GM21786 (cell line): ENCODE measurements at regions not wholly inside any gene's neighbourhood (a gene's known extent, or its start where the extent isn't known, plus 50 kb on each side); places are given as distances from the start of the nearest gene placed in this dataset.
"Not testable (repeated sequence)": the region's sequence is repeated elsewhere in the genome, so short reads cannot be mapped to it uniquely, and the experiment has no call there.

Source experiments
- ATAC-seq: cut with Tn5 transposase; IDR thresholded peaks from one replicate; pipeline ENCODE4 v1.9.1; 2021; ENCODE audit not compliant: unreplicated experiment

- ATAC-seq: no peak
Measured at GRCh38 chr5:99617335-99617734, 688.5 kb upstream of the CHD1 start.

- no peak for ATAC-seq
Measured at GRCh38 chr5:99614888-99615287, 686.1 kb upstream of the CHD1 start.

- ATAC-seq: no peak
Measured at GRCh38 chr5:99607124-99607523, 678.3 kb upstream of the CHD1 start.

GRCh38 chr5:99605904-99606303, 677.1 kb upstream of the CHD1 start:
- no peak for ATAC-seq

GRCh38 chr5:99600952-99601351, 672.1 kb upstream of the CHD1 start:
- ATAC-seq: no peak

- no peak for ATAC-seq
Measured at GRCh38 chr5:99590806-99591205, 662.0 kb upstream of the CHD1 start.

- no peak for ATAC-seq
Measured at GRCh38 chr5:99589424-99589823, 660.6 kb upstream of the CHD1 start.

GRCh38 chr5:99587983-99588382, 659.2 kb upstream of the CHD1 start:
- peak; percentile 80 for ATAC-seq

GRCh38 chr5:99586878-99587277, 658.1 kb upstream of the CHD1 start:
- ATAC-seq: no peak

- ATAC-seq: not testable (repeated sequence)
Measured at GRCh38 chr5:99581204-99581603, 652.4 kb upstream of the CHD1 start.

- ATAC-seq: not testable (repeated sequence)
Measured at GRCh38 chr5:99562937-99563627, 634.3 kb upstream of the CHD1 start.

GRCh38 chr5:99553211-99553810, 624.5 kb upstream of the CHD1 start:
- no peak for ATAC-seq

- no peak for ATAC-seq
Measured at GRCh38 chr5:99544356-99544755, 615.5 kb upstream of the CHD1 start.

- no peak for ATAC-seq
Measured at GRCh38 chr5:99543841-99544240, 615.0 kb upstream of the CHD1 start.

GRCh38 chr5:99534241-99534640, 605.4 kb upstream of the CHD1 start:
- not testable (repeated sequence) for ATAC-seq

GRCh38 chr5:99521666-99522065, 592.9 kb upstream of the CHD1 start:
- ATAC-seq: not testable (repeated sequence)

- ATAC-seq: not testable (repeated sequence)
Measured at GRCh38 chr5:99515864-99516490, 587.2 kb upstream of the CHD1 start.

- not testable (repeated sequence) for ATAC-seq
Measured at GRCh38 chr5:99510237-99510866, 581.5 kb upstream of the CHD1 start.

- not testable (repeated sequence) for ATAC-seq
Measured at GRCh38 chr5:99509064-99509463, 580.3 kb upstream of the CHD1 start.

GRCh38 chr5:99495456-99495855, 566.6 kb upstream of the CHD1 start:
- not testable (repeated sequence) for ATAC-seq

- not testable (repeated sequence) for ATAC-seq
Measured at GRCh38 chr5:99478450-99478849, 549.6 kb upstream of the CHD1 start.

- not testable (repeated sequence) for ATAC-seq
Measured at GRCh38 chr5:99473328-99473727, 544.5 kb upstream of the CHD1 start.
